Left hindlimb (tissue), 1 donor: ENCODE measurements at regions not wholly inside any gene's neighbourhood (a gene's known extent, or its start where the extent isn't known, plus 50 kb on each side); places are given as distances from the start of the nearest gene placed in this dataset.
"Not testable (repeated sequence)": the region's sequence is repeated elsewhere in the genome, so short reads cannot be mapped to it uniquely, and the experiment has no call there.

Experiments used
- DNase-seq: peaks from one replicate; pipeline ENCODE4 v3.0.0-alpha.2; 2018

GRCh38 chr20:30511322-30512030 is 746.0 kb upstream of the DEFB115 start:
- no peak for DNase-seq

GRCh38 chr20:30513050-30513628 is 744.3 kb upstream of the DEFB115 start:
- no peak for DNase-seq

GRCh38 chr20:30515915-30516314 is 741.5 kb upstream of the DEFB115 start:
- not testable (repeated sequence) for DNase-seq

GRCh38 chr20:30518906-30519305 is 738.6 kb upstream of the DEFB115 start:
- DNase-seq = not testable (repeated sequence)

- not testable (repeated sequence) for DNase-seq
Measured at GRCh38 chr20:30521686-30522415, 735.6 kb upstream of the DEFB115 start.

GRCh38 chr20:30524155-30524554 is 733.3 kb upstream of the DEFB115 start:
- not testable (repeated sequence) for DNase-seq

- not testable (repeated sequence) for DNase-seq
Measured at GRCh38 chr20:30524761-30525160, 732.7 kb upstream of the DEFB115 start.

GRCh38 chr20:30533653-30534052 is 723.8 kb upstream of the DEFB115 start:
- not testable (repeated sequence) for DNase-seq

- DNase-seq = peak; percentile 32
Measured at GRCh38 chr20:30537459-30537858, 720.0 kb upstream of the DEFB115 start.

- not testable (repeated sequence) for DNase-seq
Measured at GRCh38 chr20:30540330-30541069, 717.0 kb upstream of the DEFB115 start.

- DNase-seq = not testable (repeated sequence)
Measured at GRCh38 chr20:30551236-30551635, 706.2 kb upstream of the DEFB115 start.

- not testable (repeated sequence) for DNase-seq
Measured at GRCh38 chr20:30556797-30557196, 700.7 kb upstream of the DEFB115 start.

GRCh38 chr20:30565086-30565485 is 692.4 kb upstream of the DEFB115 start:
- not testable (repeated sequence) for DNase-seq

GRCh38 chr20:30569867-30570266 is 687.6 kb upstream of the DEFB115 start:
- DNase-seq = not testable (repeated sequence)

- not testable (repeated sequence) for DNase-seq
Measured at GRCh38 chr20:30570622-30571021, 686.8 kb upstream of the DEFB115 start.

- not testable (repeated sequence) for DNase-seq
Measured at GRCh38 chr20:30574337-30574736, 683.1 kb upstream of the DEFB115 start.

GRCh38 chr20:30579069-30579468 is 678.4 kb upstream of the DEFB115 start:
- not testable (repeated sequence) for DNase-seq

GRCh38 chr20:30579824-30580438 is 677.5 kb upstream of the DEFB115 start:
- peak; percentile 73 for DNase-seq

- not testable (repeated sequence) for DNase-seq
Measured at GRCh38 chr20:30581839-30582238, 675.6 kb upstream of the DEFB115 start.

- DNase-seq = not testable (repeated sequence)
Measured at GRCh38 chr20:30584403-30584802, 673.1 kb upstream of the DEFB115 start.

- DNase-seq = peak; percentile 71
Measured at GRCh38 chr20:30585244-30585796, 672.1 kb upstream of the DEFB115 start.

GRCh38 chr20:30586178-30586577 is 671.3 kb upstream of the DEFB115 start:
- DNase-seq = not testable (repeated sequence)
